CD8-positive, alpha-beta memory T cell (primary cell): ENCODE measurements at regions not wholly inside any gene's neighbourhood (a gene's known extent, or its start where the extent isn't known, plus 50 kb on each side); places are given as distances from the start of the nearest gene placed in this dataset.

Source experiments
- CTCF ChIA-PET: fragments of 350-600 bp; sonication (Branson Sonifier 250); formaldehyde crosslinking; loops from one replicate; lab custom pipeline; 2021; ENCODE audit warnings: antibody characterized with exemption; lab: Charles Lee
- POLR2A ChIA-PET: fragments of 350-600 bp; sonication (Branson Sonifier 250); formaldehyde crosslinking; loops from one replicate; lab custom pipeline; 2021; ENCODE audit warnings: antibody characterized with exemption; lab: Charles Lee
- DNase-seq, 5 donors: peaks; one replicate each; pipeline versions ENCODE4 v3.0.0 to v3.0.0-alpha.2; 2020 to 2022; ENCODE audit warnings: mixed read lengths in 1 of 5
- H3K27ac ChIP-seq: one replicate; pipeline ENCODE4 v1.7.0; 2013; ENCODE audit warnings: low read depth, mild to moderate bottlenecking, low read length, moderate library complexity
- H3K27me3 ChIP-seq: 2 replicates; pipeline ENCODE4 v1.7.0; 2013; ENCODE audit warnings: low read length, mild to moderate bottlenecking; ENCODE audit not compliant: insufficient read depth, poor library complexity, severe bottlenecking
- H3K36me3 ChIP-seq: 2 replicates; pipeline ENCODE4 v1.7.0; 2013; ENCODE audit warnings: mild to moderate bottlenecking, low read length, moderate library complexity; ENCODE audit not compliant: insufficient read depth
- H3K4me1 ChIP-seq: 2 replicates; pipeline ENCODE4 v1.7.0; 2013; ENCODE audit warnings: mild to moderate bottlenecking, low read length, moderate library complexity; ENCODE audit not compliant: insufficient read depth
- H3K4me3 ChIP-seq: 2 replicates; pipeline ENCODE4 v1.7.0; 2013; ENCODE audit warnings: mild to moderate bottlenecking, low read length
- H3K9me3 ChIP-seq: 2 replicates; pipeline ENCODE4 v1.7.0; 2013; ENCODE audit warnings: mild to moderate bottlenecking, low read length
- H3K27ac Mint-ChIP-seq, 8 donors: one replicate each; pipeline ENCODE4 v1.8.0; 2020 to 2021; ENCODE audit warnings: mixed read lengths in 8 of 8, mild to moderate bottlenecking in 6 of 8, inconsistent platforms in 3 of 8, moderate library complexity in 3 of 8
- H3K27me3 Mint-ChIP-seq, 2 donors: one replicate each; pipeline ENCODE4 v1.8.0; 2020 to 2021; ENCODE audit warnings: mixed read lengths in 2 of 2, mild to moderate bottlenecking in 1 of 2, moderate library complexity in 1 of 2
- H3K36me3 Mint-ChIP-seq, 3 donors: one replicate each; pipeline ENCODE4 v1.8.0; 2020 to 2021; ENCODE audit warnings: mixed read lengths in 3 of 3, inconsistent platforms in 1 of 3, mild to moderate bottlenecking in 1 of 3
- H3K4me1 Mint-ChIP-seq, 3 donors: one replicate each; pipeline ENCODE4 v1.8.0; 2020 to 2021; ENCODE audit warnings: mixed read lengths in 3 of 3, inconsistent platforms in 1 of 3, mild to moderate bottlenecking in 1 of 3
- H3K4me3 Mint-ChIP-seq, 7 donors: one replicate each; pipeline ENCODE4 v1.8.0; 2020 to 2021; ENCODE audit warnings: mixed read lengths in 7 of 7, mild to moderate bottlenecking in 6 of 7, moderate library complexity in 4 of 7, inconsistent platforms in 2 of 7
- H3K9me3 Mint-ChIP-seq, 5 donors: one replicate each; pipeline ENCODE4 v1.8.0; 2020 to 2022; ENCODE audit warnings: mixed read lengths in 5 of 5, mild to moderate bottlenecking in 3 of 5, moderate library complexity in 2 of 5, inconsistent platforms in 1 of 5

DNA sequence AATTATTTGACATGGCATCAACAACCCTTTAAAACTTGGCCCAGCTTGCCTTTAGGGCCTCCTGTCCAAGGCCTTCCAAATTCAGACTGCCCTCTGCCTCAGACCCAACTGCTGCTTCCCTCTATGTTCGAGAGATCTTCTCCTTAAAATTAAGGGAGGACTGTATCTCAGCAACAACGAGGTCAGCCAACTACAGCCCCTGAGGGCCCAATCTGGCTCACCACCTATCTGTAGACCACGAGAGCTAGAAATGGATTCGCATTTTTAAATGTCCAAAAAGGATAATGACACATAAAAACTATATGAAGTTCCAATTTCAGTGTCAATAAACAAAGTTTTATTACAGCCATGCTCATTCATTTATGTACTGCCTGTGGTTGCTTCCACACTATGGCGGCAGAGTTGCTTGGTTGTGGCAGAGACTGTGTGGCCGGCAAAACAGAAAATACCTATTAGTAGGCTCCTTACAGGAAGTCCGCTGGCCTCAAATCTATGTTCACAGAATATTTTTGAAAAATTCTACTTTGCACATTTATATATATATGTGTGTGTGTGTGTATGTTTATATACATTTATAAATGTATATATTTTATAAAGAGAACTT, 1026.9 kb downstream of the BCL11B start:
- Mint-ChIP-seq H3K9me3 (no peaks in the 10 kb centered on the region), H3K36me3 (peaks cover 0 to 2% (median 0%) of the 10 kb centered on the region in 3 donors), H3K27ac (peak overlapping the region in 1 of 8 donors; percentile 50), H3K4me3 (no peak overlapping the region), H3K27me3 (no peaks in the 10 kb centered on the region), H3K4me1 (peaks cover 13 to 25% (median 13%) of the 10 kb centered on the region in 3 donors)
- ChIA-PET CTCF (interaction anchor here (0.8 to 1.1 kb wide), 3 partner anchors 9 to 103 kb away, joined by 3 read pairs; no protein-coding TSS in a partner anchor), POLR2A (interaction anchor here (0.5 kb wide), 1 partner anchor 996 kb away, joined by 3 read pairs; no protein-coding TSS in a partner anchor)
- H3K9me3 ChIP-seq = no peaks in the 10 kb centered on the region
- no peak overlapping the region for H3K27ac ChIP-seq
- no peaks in the 10 kb centered on the region for H3K27me3 ChIP-seq
- no peaks in the 10 kb centered on the region for H3K4me1 ChIP-seq
- no peak for DNase-seq
- no peak overlapping the region for H3K4me3 ChIP-seq
- no peaks in the 10 kb centered on the region for H3K36me3 ChIP-seq

DNA sequence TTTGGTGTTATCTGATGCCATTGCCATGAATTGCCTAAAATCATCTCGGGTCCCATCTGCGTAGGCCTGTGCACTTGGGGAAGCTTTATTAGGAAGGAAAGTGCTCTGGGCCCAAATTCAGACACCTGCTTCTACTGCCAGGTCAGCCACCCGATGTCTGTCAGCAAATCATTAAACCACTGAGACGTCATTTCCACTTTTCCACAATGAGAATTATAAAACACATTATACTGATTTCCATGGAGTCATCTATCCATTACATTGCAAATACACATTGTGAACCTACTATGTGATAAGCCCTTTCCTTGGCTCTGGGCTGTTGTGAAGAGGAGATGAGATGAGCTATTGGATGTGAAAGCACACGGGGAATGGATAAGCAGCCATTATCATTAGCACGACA, 1022.9 kb downstream of the BCL11B start:
- Histone ChIP-seq H3K4me3 (no peak overlapping the region), H3K36me3 (no peaks in the 10 kb centered on the region), H3K9me3 (no peaks in the 10 kb centered on the region), H3K27me3 (no peaks in the 10 kb centered on the region), H3K4me1 (no peaks in the 10 kb centered on the region), H3K27ac (no peak overlapping the region)
- Mint-ChIP-seq H3K27ac (no peak overlapping the region), H3K27me3 (no peaks in the 10 kb centered on the region), H3K36me3 (peaks cover 0 to 4% (median 4%) of the 10 kb centered on the region in 3 donors), H3K9me3 (no peaks in the 10 kb centered on the region), H3K4me1 (peaks cover 10 to 21% (median 20%) of the 10 kb centered on the region in 3 donors), H3K4me3 (no peak overlapping the region)
- ChIA-PET CTCF (no interaction called here), POLR2A (no interaction called here)
- DNase-seq = no peak

DNA sequence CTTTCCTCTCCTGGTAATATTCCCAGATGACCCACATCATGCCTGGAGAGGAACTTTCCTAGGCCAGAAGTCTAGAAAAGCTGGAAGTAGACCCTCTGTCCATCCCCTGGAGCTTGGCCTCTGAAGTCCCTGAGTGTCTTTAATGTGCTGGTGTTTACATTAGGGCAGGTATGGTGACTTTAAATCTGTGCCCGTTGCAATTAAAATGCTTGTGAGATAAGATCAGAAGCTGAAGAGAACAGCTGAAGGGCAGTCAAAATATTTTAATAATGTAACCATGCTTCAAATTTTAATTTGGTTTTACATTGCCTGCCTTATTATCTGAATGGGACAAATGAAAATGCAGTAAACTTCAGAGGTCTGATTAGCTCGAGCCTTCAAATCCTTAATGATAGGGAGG, 1022.5 kb downstream of the BCL11B start:
- Histone ChIP-seq H3K4me1 (no peaks in the 10 kb centered on the region), H3K4me3 (no peak overlapping the region), H3K9me3 (no peaks in the 10 kb centered on the region), H3K27ac (no peak overlapping the region), H3K36me3 (no peaks in the 10 kb centered on the region), H3K27me3 (no peaks in the 10 kb centered on the region)
- no peaks in the 10 kb centered on the region for H3K27me3 Mint-ChIP-seq
- H3K27ac Mint-ChIP-seq = no peak overlapping the region
- H3K4me1 Mint-ChIP-seq = peaks cover 6 to 16% (median 16%) of the 10 kb centered on the region in 3 donors
- CTCF ChIA-PET = no interaction called here
- POLR2A ChIA-PET = no interaction called here
- DNase-seq = no peak
- no peak overlapping the region for H3K4me3 Mint-ChIP-seq
- no peaks in the 10 kb centered on the region for H3K9me3 Mint-ChIP-seq
- peaks cover 0 to 4% (median 4%) of the 10 kb centered on the region in 3 donors for H3K36me3 Mint-ChIP-seq

DNA sequence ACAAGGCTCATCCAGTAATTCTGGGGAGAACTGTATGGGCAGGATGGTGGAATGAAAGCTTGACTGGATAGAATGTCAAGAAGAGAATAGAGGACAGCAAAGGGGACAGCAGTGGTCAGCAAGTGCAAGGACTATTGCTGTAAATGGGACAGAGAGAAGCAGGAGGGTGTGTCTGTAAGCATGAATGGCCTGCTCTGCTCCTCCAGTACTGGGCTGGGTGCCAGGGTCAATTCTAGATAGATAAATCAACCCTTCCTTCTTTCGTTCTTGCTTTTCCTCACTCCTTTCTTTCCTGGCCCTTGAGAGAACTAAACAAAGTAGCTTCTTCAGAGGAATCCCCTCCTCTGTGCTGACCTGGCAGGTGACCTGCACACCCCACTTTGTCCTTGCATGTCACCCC, 1019.2 kb downstream of the BCL11B start:
- H3K4me1 ChIP-seq = no peaks in the 10 kb centered on the region
- peaks cover 0 to 14% (median 3%) of the 10 kb centered on the region in 3 donors for H3K4me1 Mint-ChIP-seq
- no peaks in the 10 kb centered on the region for H3K36me3 ChIP-seq
- no peaks in the 10 kb centered on the region for H3K9me3 Mint-ChIP-seq
- no peaks in the 10 kb centered on the region for H3K27me3 Mint-ChIP-seq
- CTCF ChIA-PET = no interaction called here
- H3K36me3 Mint-ChIP-seq = peaks cover 0 to 4% (median 2%) of the 10 kb centered on the region in 3 donors
- POLR2A ChIA-PET = no interaction called here
- no peak overlapping the region for H3K27ac ChIP-seq
- no peak for DNase-seq
- no peak overlapping the region for H3K4me3 Mint-ChIP-seq
- H3K27me3 ChIP-seq = no peaks in the 10 kb centered on the region
- no peak overlapping the region for H3K4me3 ChIP-seq
- no peaks in the 10 kb centered on the region for H3K9me3 ChIP-seq
- H3K27ac Mint-ChIP-seq = peak overlapping the region in 1 of 8 donors; percentile 48

DNA sequence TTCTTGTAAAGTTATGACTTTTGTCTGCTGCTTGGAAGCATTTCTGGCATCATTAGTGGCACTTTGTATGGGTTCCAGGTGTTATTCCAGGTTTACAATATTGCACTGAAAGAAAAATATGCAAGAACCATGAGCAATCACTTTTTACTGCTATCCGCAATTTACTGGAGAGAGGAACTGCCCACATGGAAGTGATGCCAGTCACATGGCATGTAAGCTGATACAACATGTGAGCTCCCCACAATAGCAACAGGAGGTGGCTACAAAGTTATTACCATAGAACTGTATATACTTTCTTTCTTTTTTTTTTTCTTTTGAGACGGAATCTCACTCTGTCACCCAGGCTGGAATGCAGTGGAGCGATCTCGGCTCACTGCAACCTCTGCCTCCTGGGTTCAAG, 1012.1 kb downstream of the BCL11B start:
- no peak overlapping the region for H3K27ac Mint-ChIP-seq
- POLR2A ChIA-PET = no interaction called here
- no peaks in the 10 kb centered on the region for H3K27me3 Mint-ChIP-seq
- no peaks in the 10 kb centered on the region for H3K36me3 ChIP-seq
- no peak for DNase-seq
- H3K4me3 Mint-ChIP-seq = no peak overlapping the region
- no peak overlapping the region for H3K27ac ChIP-seq
- H3K27me3 ChIP-seq = no peaks in the 10 kb centered on the region
- H3K4me1 Mint-ChIP-seq = peaks cover 0 to 2% (median 0%) of the 10 kb centered on the region in 3 donors
- H3K36me3 Mint-ChIP-seq = no peaks in the 10 kb centered on the region
- CTCF ChIA-PET = interaction anchor here (0.6 kb wide), 1 partner anchor 16 kb away, joined by 3 read pairs; no protein-coding TSS in a partner anchor
- no peak overlapping the region for H3K4me3 ChIP-seq
- peaks cover 0 to 2% (median 0%) of the 10 kb centered on the region in 5 donors for H3K9me3 Mint-ChIP-seq
- no peaks in the 10 kb centered on the region for H3K9me3 ChIP-seq
- no peaks in the 10 kb centered on the region for H3K4me1 ChIP-seq

DNA sequence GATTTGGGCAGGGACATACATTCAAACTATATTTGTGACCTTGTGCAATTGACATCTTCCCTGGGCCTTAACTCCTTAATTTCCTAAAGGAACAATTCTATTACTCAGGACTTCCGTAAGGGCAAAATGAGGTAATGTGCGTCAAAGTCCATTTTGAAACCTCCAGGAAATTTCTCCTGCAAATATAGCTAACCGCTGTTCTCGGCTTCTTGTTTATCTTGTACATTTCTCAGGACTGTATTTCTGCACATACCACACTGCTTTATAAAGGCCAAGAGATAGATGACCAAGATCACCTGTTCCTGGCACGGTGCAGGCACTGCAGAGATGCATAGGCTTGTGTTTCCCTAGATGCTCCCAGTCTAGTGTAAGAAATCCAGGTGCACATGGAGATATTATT, 1009.4 kb downstream of the BCL11B start:
- Mint-ChIP-seq H3K27ac (no peak overlapping the region), H3K4me3 (no peak overlapping the region), H3K9me3 (peaks cover 0 to 2% (median 0%) of the 10 kb centered on the region in 5 donors), H3K4me1 (peaks cover 3 to 18% (median 15%) of the 10 kb centered on the region in 3 donors), H3K27me3 (no peaks in the 10 kb centered on the region), H3K36me3 (no peaks in the 10 kb centered on the region)
- H3K27ac ChIP-seq = no peak overlapping the region
- no peak overlapping the region for H3K4me3 ChIP-seq
- DNase-seq = no peak
- H3K9me3 ChIP-seq = no peaks in the 10 kb centered on the region
- no peaks in the 10 kb centered on the region for H3K36me3 ChIP-seq
- ChIA-PET POLR2A (no interaction called here), CTCF (no interaction called here)
- H3K4me1 ChIP-seq = no peaks in the 10 kb centered on the region
- H3K27me3 ChIP-seq = no peaks in the 10 kb centered on the region

DNA sequence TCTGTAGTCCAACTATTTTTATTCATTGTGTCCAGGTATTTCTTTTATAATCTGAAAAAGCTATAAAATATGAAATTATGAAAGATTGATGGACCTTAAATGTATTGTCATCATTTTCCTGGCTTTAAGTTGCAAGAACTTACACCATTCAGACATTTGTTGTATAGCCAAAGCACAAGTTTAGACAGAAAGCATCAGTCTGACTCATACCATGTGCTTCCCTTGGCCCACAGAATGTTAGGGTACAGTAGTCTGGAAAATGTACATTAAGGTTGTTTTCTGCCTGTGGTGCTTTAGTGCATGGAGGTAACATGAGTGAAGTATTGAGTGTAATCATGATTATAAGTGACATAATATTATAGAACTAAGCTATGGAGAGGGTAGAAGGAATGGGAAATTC, 1002.5 kb downstream of the BCL11B start:
- no peaks in the 10 kb centered on the region for H3K36me3 ChIP-seq
- peaks cover 8 to 27% (median 15%) of the 10 kb centered on the region in 3 donors for H3K4me1 Mint-ChIP-seq

DNA sequence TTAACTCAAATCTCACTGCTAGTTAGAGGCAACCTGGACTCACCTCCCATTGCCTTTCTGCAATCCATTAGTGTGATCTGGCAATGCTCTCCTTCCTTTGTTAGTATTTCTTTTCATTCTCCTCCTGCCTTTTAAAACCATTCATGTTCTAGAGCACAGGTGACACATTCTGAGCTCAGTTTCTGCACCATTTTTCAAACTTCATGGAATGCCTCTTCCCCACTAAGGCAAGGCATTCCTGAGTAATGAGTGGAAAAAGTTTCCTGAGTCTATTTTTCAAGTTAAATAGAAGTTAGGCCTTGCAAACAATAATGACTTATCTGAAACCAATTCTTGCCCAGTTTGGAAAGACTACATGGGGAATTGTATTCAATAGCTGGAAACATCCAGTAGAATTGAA, 1001.8 kb downstream of the BCL11B start:
- Mint-ChIP-seq H3K36me3 (peaks cover 0 to 26% (median 3%) of the 10 kb centered on the region in 3 donors), H3K4me1 (peaks cover 8 to 21% (median 15%) of the 10 kb centered on the region in 3 donors), H3K27me3 (peaks cover 0 to 1% of the 10 kb centered on the region in 2 donors), H3K9me3 (peaks cover 6 to 22% (median 8%) of the 10 kb centered on the region in 5 donors), H3K27ac (peak overlapping the region in 1 of 8 donors; percentile 52), H3K4me3 (no peak overlapping the region)
- no peak for DNase-seq
- CTCF ChIA-PET = no interaction called here
- Histone ChIP-seq H3K4me1 (no peaks in the 10 kb centered on the region), H3K36me3 (no peaks in the 10 kb centered on the region), H3K27ac (no peak overlapping the region), H3K9me3 (no peaks in the 10 kb centered on the region), H3K4me3 (no peak overlapping the region), H3K27me3 (no peaks in the 10 kb centered on the region)
- POLR2A ChIA-PET = no interaction called here

More for the DNA sequence above, 1002.5 kb downstream of the BCL11B start:
- ChIA-PET CTCF (interaction anchor here (1.3 kb wide), 1 partner anchor 42 kb away, joined by 3 read pairs; no protein-coding TSS in a partner anchor), POLR2A (no interaction called here)
- Histone ChIP-seq H3K27ac (no peak overlapping the region), H3K9me3 (no peaks in the 10 kb centered on the region), H3K27me3 (no peaks in the 10 kb centered on the region), H3K4me1 (no peaks in the 10 kb centered on the region), H3K4me3 (no peak overlapping the region)
- peaks cover 0 to 1% of the 10 kb centered on the region in 2 donors for H3K27me3 Mint-ChIP-seq
- peaks cover 0 to 20% (median 2%) of the 10 kb centered on the region in 3 donors for H3K36me3 Mint-ChIP-seq
- DNase-seq = no peak
- no peak overlapping the region for H3K4me3 Mint-ChIP-seq
- no peak overlapping the region for H3K27ac Mint-ChIP-seq
- peaks cover 6 to 22% (median 8%) of the 10 kb centered on the region in 5 donors for H3K9me3 Mint-ChIP-seq
